HCT116 (cell line): ENCODE measurements at regions not wholly inside any gene's neighbourhood (a gene's known extent, or its start where the extent isn't known, plus 50 kb on each side); places are given as distances from the start of the nearest gene placed in this dataset.

Source experiments
- ATAC-seq: fragments of 200-7000 bp; cut with Tn5 transposase; 2 replicates; pipeline ENCODE4 v1.9.1; 2020; ENCODE audit warnings: mild to moderate bottlenecking, moderate library complexity
- BruUV-seq: library from RNA; stranded (reverse); fragments of 400-500 nt; replicated peaks from 2 replicates; lab custom pipeline; 2021; lab: Mats Ljungman, UMichigan
- CTCF ChIA-PET: fragments of 300-600 bp; sonication (Branson Sonifier 250); formaldehyde crosslinking; loops from one replicate; lab custom pipeline; 2021; ENCODE audit warnings: antibody characterized with exemption; lab: Charles Lee
- POLR2A ChIA-PET: fragments of 300-600, 350-600 bp; sonication (Branson Sonifier 250); formaldehyde crosslinking; loops from one replicate; lab custom pipeline; 2021; ENCODE audit warnings: antibody characterized with exemption; lab: Charles Lee
- RAD21 ChIA-PET, 2 experiments: fragments of 300-600 bp; sonication (Branson Sonifier 250); formaldehyde crosslinking; loops; one replicate each; lab custom pipeline; 2023; ENCODE audit warnings: low total read pairs in 2 of 2; ENCODE audit not compliant: uncharacterized antibody in 2 of 2, unreplicated experiment in 2 of 2, low non-redundant PET in 1 of 2; lab: Charles Lee
- DNase-seq: peaks from one replicate; pipeline ENCODE4 v3.0.0-alpha.2; 2010; ENCODE audit warnings: low read depth, low spot score
- H2AFZ ChIP-seq: fragments of 200-600 bp; shearing (Covaris generic), sonication (generic); 2 replicates; pipeline ENCODE4 v1.6.1; 2017; ENCODE audit warnings: low read depth, mixed run types, mixed read lengths, antibody characterized with exemption, low read length; ENCODE audit not compliant: poor library complexity, severe bottlenecking
- H3K27ac ChIP-seq: 2 replicates; pipeline ENCODE4 v1.5.1; 2012; ENCODE audit warnings: low read depth, low read length
- H3K27me3 ChIP-seq: fragments of 200-600 bp; sonication (generic); 2 replicates; pipeline ENCODE4 v1.6.1; 2016; ENCODE audit warnings: mixed run types, low read length, mixed read lengths; ENCODE audit not compliant: insufficient read depth
- H3K36me3 ChIP-seq, 2 experiments: fragments of 200-500 bp in 1 of 2; fragments of 200-600 bp in 1 of 2; sonication (Bioruptor generic) in 1 of 2; sonication (generic) in 1 of 2; 2 replicates each; pipeline versions ENCODE4 v1.5.1 to v1.6.1; 2014 to 2016; ENCODE audit warnings: low read length in 2 of 2, inconsistent platforms in 1 of 2, mixed read lengths in 1 of 2, mixed run types in 1 of 2; ENCODE audit not compliant: insufficient read depth in 2 of 2, control insufficient read depth in 1 of 2
- H3K4me1 ChIP-seq, 2 experiments: fragments of 200-600 bp in 1 of 2; sonication (generic) in 1 of 2; 2 replicates each; pipeline versions ENCODE4 v1.5.1 to v1.6.1; 2012 to 2017; ENCODE audit warnings: low read length in 2 of 2, inconsistent platforms in 1 of 2, mild to moderate bottlenecking in 1 of 2, mixed read lengths in 1 of 2, mixed run types in 1 of 2, moderate library complexity in 1 of 2; ENCODE audit not compliant: insufficient read depth in 2 of 2, control insufficient read depth in 1 of 2
- H3K4me2 ChIP-seq: fragments of 200-600 bp; sonication (generic); 2 replicates; pipeline ENCODE4 v1.6.1; 2017; ENCODE audit warnings: mixed run types, low read length, mixed read lengths
- H3K4me3 ChIP-seq, 2 experiments: fragments of 200-600 bp in 1 of 2; sonication (generic) in 1 of 2; replicated peaks in 1 of 2; 2 replicates each; pipeline ENCODE4 v1.5.1; 2011 to 2016; ENCODE audit warnings: low read length in 2 of 2, control low read depth in 1 of 2, low read depth in 1 of 2, mild to moderate bottlenecking in 1 of 2, mixed read lengths in 1 of 2, mixed run types in 1 of 2
- H3K79me2 ChIP-seq: fragments of 200-600 bp; sonication (generic); 2 replicates; pipeline ENCODE4 v1.6.1; 2017; ENCODE audit warnings: mild to moderate bottlenecking, mixed run types, low read length, moderate library complexity, mixed read lengths; ENCODE audit not compliant: insufficient read depth
- H3K9ac ChIP-seq: fragments of 200-600 bp; sonication (generic); 2 replicates; pipeline ENCODE4 v1.6.1; 2016; ENCODE audit warnings: low read length, mixed read lengths
- H3K9me2 ChIP-seq: fragments of 200-600 bp; sonication (generic), shearing (Covaris generic); 2 replicates; pipeline ENCODE4 v1.6.1; 2017; ENCODE audit warnings: mixed run types, mild to moderate bottlenecking, moderate library complexity; ENCODE audit not compliant: insufficient read depth
- H3K9me3 ChIP-seq, 2 experiments: fragments of 200-500 bp in 1 of 2; fragments of 200-600 bp in 1 of 2; sonication (Bioruptor generic) in 1 of 2; sonication (generic) in 1 of 2; 2 replicates each; pipeline ENCODE4 v1.6.1; 2014 to 2017; ENCODE audit warnings: low read length in 2 of 2, mixed read lengths in 2 of 2, inconsistent platforms in 1 of 2, low read depth in 1 of 2, mild to moderate bottlenecking in 1 of 2, mixed run types in 1 of 2, moderate library complexity in 1 of 2; ENCODE audit not compliant: control insufficient read depth in 1 of 2, insufficient read depth in 1 of 2
- H4K20me1 ChIP-seq: fragments of 200-600 bp; sonication (generic), shearing (Covaris generic); 2 replicates; pipeline ENCODE4 v1.6.1; 2017; ENCODE audit warnings: mixed run types, mild to moderate bottlenecking, moderate library complexity; ENCODE audit not compliant: insufficient read depth
- CBX3 ChIP-seq: IDR thresholded peaks from 2 replicates; pipeline ENCODE4 v1.6.1; 2012; ENCODE audit warnings: low read depth
- CTCF ChIP-seq, 3 experiments: fragments of 200-600 bp in 1 of 3; sonication (generic) in 1 of 3; IDR thresholded peaks in 2 of 3; conservative IDR thresholded peaks in 1 of 3; 2 replicates each; pipeline ENCODE4 v1.5.1; 2012 to 2017; ENCODE audit warnings: low read depth in 2 of 3, low read length in 2 of 3, antibody characterized with exemption in 1 of 3, borderline replicate concordance in 1 of 3, control low read depth in 1 of 3, mild to moderate bottlenecking in 1 of 3, mixed read lengths in 1 of 3, mixed run types in 1 of 3, moderate library complexity in 1 of 3; ENCODE audit not compliant: insufficient read depth in 1 of 3
- EGR1 ChIP-seq: IDR thresholded peaks from 2 replicates; pipeline ENCODE4 v1.6.1; 2012; ENCODE audit warnings: low read depth
- EZH2 ChIP-seq: fragments of 200-600 bp; sonication (generic); IDR thresholded peaks from 2 replicates; pipeline ENCODE4 v1.6.1; 2017; ENCODE audit warnings: antibody characterized with exemption, mixed run types
- EZH2phosphoT487 ChIP-seq: fragments of 200-600 bp; IDR thresholded peaks from 2 replicates; pipeline ENCODE4 v1.6.1; 2018; ENCODE audit warnings: antibody characterized with exemption, borderline replicate concordance
- MAX ChIP-seq: IDR thresholded peaks from 2 replicates; pipeline ENCODE4 v1.6.1; 2012
- SRF ChIP-seq: IDR thresholded peaks from 2 replicates; pipeline ENCODE4 v1.6.1; 2012; ENCODE audit warnings: low read depth
- TCF7L2 ChIP-seq: IDR thresholded peaks from 2 replicates; pipeline ENCODE4 v1.7.0; 2011; ENCODE audit warnings: borderline replicate concordance, inconsistent platforms; ENCODE audit not compliant: insufficient read depth, insufficient read length; ENCODE audit errors: extremely low read depth
- ZBTB33 ChIP-seq: IDR thresholded peaks from 2 replicates; pipeline ENCODE4 v1.6.1; 2011; ENCODE audit warnings: mild to moderate bottlenecking, low read length, moderate library complexity; ENCODE audit not compliant: insufficient replicate concordance; ENCODE audit errors: extremely low read depth
- intact Hi-C: fragments of 100-400 bp; cut with micrococcal nuclease; formaldehyde crosslinking; loops from 2 replicates; pipeline ENCODE4 v1.10.0; 2022

GRCh38 chr6:50141100-50141499, 91.4 kb upstream of the DEFB112 start:
- ATAC-seq (no peak), DNase-seq (no peak)
- no peaks in the 10 kb centered on the region for H4K20me1 ChIP-seq
- POLR2A ChIA-PET = no interaction called here
- CTCF ChIA-PET = no interaction called here
- intact Hi-C loops = no loop called here
- H3K9me3 ChIP-seq = no peaks in the 10 kb centered on the region
- H3K27me3 ChIP-seq = no peaks in the 10 kb centered on the region
- no peak overlapping the region for H3K27ac ChIP-seq
- H3K79me2 ChIP-seq = no peaks in the 10 kb centered on the region
- RAD21 ChIA-PET = no interaction called here
- H3K4me3 ChIP-seq = no peak overlapping the region
- H3K9ac ChIP-seq = no peak overlapping the region
- no peaks in the 10 kb centered on the region for H3K9me2 ChIP-seq
- BruUV-seq = no TSS peak
- H3K4me2 ChIP-seq = no peak overlapping the region
- H2AFZ ChIP-seq = no peak overlapping the region
- no peaks in the 10 kb centered on the region for H3K36me3 ChIP-seq
- TF ChIP-seq CTCF (IDR thresholded peaks at IDR 0.05 in 2 of 3, conservative IDR thresholded peaks at IDR 0.05 in 1 of 3; ENCODE audit: borderline replicate concordance in 1 of 3, insufficient read depth in 1 of 3, low read depth in 2 of 3, low read length in 2 of 3) = no peak
- no peak for TF ChIP-seq EZH2phosphoT487
- H3K4me1 ChIP-seq = no peaks in the 10 kb centered on the region

- Histone ChIP-seq H3K9me3 (no peaks in the 10 kb centered on the region), H3K27ac (no peak overlapping the region), H2AFZ (no peak overlapping the region), H3K9ac (no peak overlapping the region), H4K20me1 (no peaks in the 10 kb centered on the region), H3K9me2 (no peaks in the 10 kb centered on the region), H3K79me2 (no peaks in the 10 kb centered on the region), H3K4me3 (no peak overlapping the region), H3K4me2 (no peak overlapping the region), H3K4me1 (no peaks in the 10 kb centered on the region), H3K27me3 (no peaks in the 10 kb centered on the region), H3K36me3 (no peaks in the 10 kb centered on the region)
- POLR2A ChIA-PET = no interaction called here
- DNase-seq (no peak), ATAC-seq (no peak)
- TF ChIP-seq SRF (no peak), CBX3 (no peak), TCF7L2 (no peak), ZBTB33 (no peak), EZH2 (no peak), CTCF (IDR thresholded peaks at IDR 0.05 in 2 of 3, conservative IDR thresholded peaks at IDR 0.05 in 1 of 3; ENCODE audit: borderline replicate concordance in 1 of 3, insufficient read depth in 1 of 3, low read depth in 2 of 3, low read length in 2 of 3) (no peak), EGR1 (no peak), MAX (no peak)
- CTCF ChIA-PET = no interaction called here
- BruUV-seq = no TSS peak
- intact Hi-C loops = no loop called here
- RAD21 ChIA-PET = no interaction called here
Measured at GRCh38 chr6:50143011-50143719, 93.4 kb upstream of the DEFB112 start.
